HepG2 (cell line): ENCODE measurements at regions not wholly inside any gene's neighbourhood (a gene's known extent, or its start where the extent isn't known, plus 50 kb on each side); places are given as distances from the start of the nearest gene placed in this dataset.

Experiments
- ATAC-seq: fragments of 200-7000 bp; cut with Tn5 transposase; 3 replicates; pipeline ENCODE4 v1.9.1; 2020; ENCODE audit warnings: mild to moderate bottlenecking, moderate library complexity
- BruUV-seq: library from RNA; stranded (reverse); fragments of 400-500 nt; replicated peaks from 2 replicates; lab custom pipeline; 2021; lab: Mats Ljungman, UMichigan
- CTCF ChIA-PET: fragments of 300-600 bp; formaldehyde crosslinking; extraction: SDS; loops from one replicate; lab custom pipeline; 2021; ENCODE audit warnings: low total read pairs, inconsistent platforms, low intra/inter-chr PET ratio; lab: Yijun Ruan, JAX
- POLR2A ChIA-PET: fragments of 350-600 bp; sonication (Branson Sonifier 250); formaldehyde crosslinking; loops from one replicate; lab custom pipeline; 2020; ENCODE audit warnings: antibody characterized with exemption, inconsistent platforms; lab: Yijun Ruan, JAX
- DNase-seq: peaks from one replicate; pipeline ENCODE4 v3.0.0-alpha.2; 2015; ENCODE audit warnings: low spot score
- FAIRE-seq: peaks from 3 replicates; lab custom pipeline; 2011; peaks lifted over from hg19 to GRCh38; lab: Jason Lieb, UNC
- H2AFZ ChIP-seq: one replicate; pipeline ENCODE4 v1.6.1; 2011; ENCODE audit warnings: low read length, inconsistent platforms
- H3K27ac ChIP-seq: fragments of 300-600 bp; 3 replicates; pipeline ENCODE4 v1.8.0; 2011; ENCODE audit warnings: mixed run types, mild to moderate bottlenecking, mixed read lengths, low read length, inconsistent platforms; ENCODE audit not compliant: insufficient read depth; ENCODE audit errors: extremely low read length
- H3K27me3 ChIP-seq, 2 experiments: fragments of 200-600 bp in 1 of 2; 2 replicates in 1 of 2; 3 replicates in 1 of 2; pipeline versions ENCODE4 v1.6.0 to v1.8.0; 2011; ENCODE audit warnings: low read length in 2 of 2, mild to moderate bottlenecking in 2 of 2, moderate library complexity in 2 of 2, inconsistent platforms in 1 of 2; ENCODE audit not compliant: insufficient read depth in 2 of 2, control insufficient read depth in 1 of 2
- H3K36me3 ChIP-seq, 2 experiments: fragments of 200-600 bp in 1 of 2; replicated peaks in 1 of 2; 2 replicates in 1 of 2; 3 replicates in 1 of 2; pipeline versions ENCODE4 v1.5.1 to v1.8.0; 2011; ENCODE audit warnings: low read length in 2 of 2, inconsistent platforms in 1 of 2; ENCODE audit not compliant: insufficient read depth in 2 of 2, control insufficient read depth in 1 of 2
- H3K4me1 ChIP-seq: 2 replicates; pipeline ENCODE4 v1.5.1; 2012; ENCODE audit warnings: low read length, inconsistent platforms; ENCODE audit not compliant: insufficient read depth
- H3K4me2 ChIP-seq: 2 replicates; pipeline ENCODE4 v1.6.0; 2011; ENCODE audit warnings: low read depth, low read length, inconsistent platforms
- H3K4me3 ChIP-seq, 3 experiments: fragments of 200-600 bp in 1 of 3; sonication (generic), shearing (Covaris generic) in 1 of 3; replicated peaks in 1 of 3; 2 replicates each; pipeline ENCODE4 v1.5.1; 2011 to 2016; ENCODE audit warnings: low read length in 3 of 3, inconsistent platforms in 2 of 3, low read depth in 2 of 3, mild to moderate bottlenecking in 2 of 3, control low read depth in 1 of 3, mixed read lengths in 1 of 3; ENCODE audit not compliant: insufficient read depth in 1 of 3
- H3K79me2 ChIP-seq: one replicate; pipeline ENCODE4 v1.6.1; 2011; ENCODE audit warnings: low read length, inconsistent platforms; ENCODE audit not compliant: insufficient read depth
- H3K9ac ChIP-seq: 2 replicates; pipeline ENCODE4 v1.6.0; 2011; ENCODE audit warnings: mild to moderate bottlenecking, low read depth, low read length, inconsistent platforms; ENCODE audit not compliant: insufficient read depth
- H3K9me3 ChIP-seq: 2 replicates; pipeline ENCODE4 v1.5.1; 2012; ENCODE audit warnings: mild to moderate bottlenecking, low read length
- H4K20me1 ChIP-seq: 2 replicates; pipeline ENCODE4 v1.6.0; 2011; ENCODE audit warnings: inconsistent platforms, mild to moderate bottlenecking, low read length, moderate library complexity; ENCODE audit not compliant: insufficient read depth
- AKAP8 ChIP-seq: sonication (generic); formaldehyde crosslinking; IDR thresholded peaks from 2 replicates; pipeline ENCODE4 v1.5.1; 2020; ENCODE audit warnings: mild to moderate bottlenecking, missing genetic modification reagents
- ATF7 ChIP-seq, 2 experiments: fragments of 450-650 bp in 1 of 2; sonication (generic) in 1 of 2; formaldehyde crosslinking in 1 of 2; IDR thresholded peaks; 2 replicates each; pipeline versions ENCODE4 v1.4.0 to v1.6.1; 2016 to 2020; ENCODE audit warnings: antibody characterized with exemption in 1 of 2, mild to moderate bottlenecking in 1 of 2, missing genetic modification reagents in 1 of 2
- FOXM1 ChIP-seq: sonication (generic); formaldehyde crosslinking; IDR thresholded peaks from 2 replicates; pipeline ENCODE4 v1.5.0; 2020; ENCODE audit warnings: missing genetic modification reagents
- MAX ChIP-seq: IDR thresholded peaks from 2 replicates; pipeline ENCODE4 v1.6.1; 2012; ENCODE audit warnings: inconsistent platforms
- MXD3 ChIP-seq: IDR thresholded peaks from 2 replicates; pipeline ENCODE4 v1.6.1; 2016; ENCODE audit warnings: mild to moderate bottlenecking, missing biosample characterization, missing genetic modification reagents
- NFKBIZ ChIP-seq: IDR thresholded peaks from 2 replicates; pipeline ENCODE4 v1.6.1; 2018; ENCODE audit warnings: missing genetic modification reagents, missing compliant biosample characterization
- SALL2 ChIP-seq: sonication (generic); formaldehyde crosslinking; IDR thresholded peaks from 2 replicates; pipeline ENCODE4 v1.8.1; 2023; ENCODE audit warnings: mild to moderate bottlenecking, missing genetic modification reagents, inconsistent platforms
- SKI ChIP-seq: fragments of 450-650 bp; IDR thresholded peaks from one replicate; pipeline ENCODE4 v1.6.1; 2018; ENCODE audit warnings: mild to moderate bottlenecking; ENCODE audit not compliant: partially characterized antibody
- ZNF101 ChIP-seq: sonication (generic); formaldehyde crosslinking; IDR thresholded peaks from 2 replicates; pipeline ENCODE4 v1.4.0; 2020; ENCODE audit warnings: mild to moderate bottlenecking, low read depth, missing genetic modification reagents, borderline replicate concordance
- ZNF543 ChIP-seq: sonication (generic); formaldehyde crosslinking; IDR thresholded peaks from 2 replicates; pipeline ENCODE4 v1.4.0; 2020; ENCODE audit warnings: mild to moderate bottlenecking, missing genetic modification reagents
- ZNF713 ChIP-seq: sonication (generic); formaldehyde crosslinking; IDR thresholded peaks from 2 replicates; pipeline ENCODE4 v1.4.0; 2020; ENCODE audit warnings: mild to moderate bottlenecking, missing genetic modification reagents
- ZNF75D ChIP-seq: sonication (generic); formaldehyde crosslinking; IDR thresholded peaks from 2 replicates; pipeline ENCODE4 v1.8.1; 2023; ENCODE audit warnings: missing genetic modification reagents, mild to moderate bottlenecking, borderline replicate concordance
- ZNF761 ChIP-seq: sonication (generic); formaldehyde crosslinking; conservative IDR thresholded peaks from 2 replicates; pipeline ENCODE4 v1.4.0; 2020; ENCODE audit warnings: mild to moderate bottlenecking, missing genetic modification reagents
- ZNF773 ChIP-seq: sonication (generic); formaldehyde crosslinking; IDR thresholded peaks from 2 replicates; pipeline ENCODE4 v1.4.0; 2020; ENCODE audit warnings: missing genetic modification reagents, borderline replicate concordance
- WGBS: methylation state at CpG from one replicate; pipeline ENCODE4 v1.1.6; 2017; ENCODE audit warnings: low lambda C conversion rate; 5-methylcytosine and 5-hydroxymethylcytosine counted together
- in situ Hi-C: cut with HindIII; loops from 2 replicates; pipeline ENCODE4 v1.10.0; 2017; ENCODE audit warnings: low pct_unique_long_range_greater_than_20kb; ENCODE audit not compliant: extremely low pct_ligation_motif_present
- intact Hi-C: fragments of 100-400 bp; cut with micrococcal nuclease; formaldehyde crosslinking; loops from one replicate; pipeline ENCODE4 v1.10.0; 2022; ENCODE audit not compliant: unreplicated experiment
- TF ChIP-seq, protein P1 (sequence below): sonication (generic); formaldehyde crosslinking; IDR thresholded peaks from 2 replicates; pipeline ENCODE4 v1.8.1; 2022; ENCODE audit warnings: mild to moderate bottlenecking, missing genetic modification reagents

DNA sequence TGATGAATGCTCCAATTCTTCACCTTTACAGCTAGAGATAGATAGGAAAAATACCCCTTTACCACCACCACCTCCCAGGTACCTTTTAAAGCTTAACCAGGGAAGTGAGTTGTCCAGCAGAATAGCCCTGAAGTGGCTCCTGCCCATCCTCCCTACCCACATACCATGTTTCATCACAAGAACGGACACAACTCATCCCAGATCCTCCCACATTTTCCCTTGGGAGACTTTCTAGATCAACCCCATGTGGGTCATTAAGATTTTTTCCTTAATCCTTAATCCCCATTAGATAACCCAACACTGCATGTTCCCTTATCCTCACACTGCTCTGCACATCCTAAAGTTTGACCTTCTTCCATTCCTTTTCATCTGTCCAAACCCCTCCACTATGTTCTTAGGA, 69.3 kb downstream of the CHST2 start:
- H2AFZ ChIP-seq: no peak overlapping the region
- intact Hi-C loops (no loop called here), in situ Hi-C loops (no loop called here)
- H3K9me3 ChIP-seq: no peaks in the 10 kb centered on the region
- FAIRE-seq (no peak), DNase-seq (no peak), ATAC-seq (no peak)
- H4K20me1 ChIP-seq: no peaks in the 10 kb centered on the region
- no peak overlapping the region for H3K27ac ChIP-seq
- ChIA-PET CTCF (no interaction called here), POLR2A (no interaction called here)
- 0% methylated on average over 1 of the region's 1 CpG for WGBS
- no TSS peak for BruUV-seq
- no peaks in the 10 kb centered on the region for H3K79me2 ChIP-seq
- H3K36me3 ChIP-seq: no peaks in the 10 kb centered on the region
- no peak overlapping the region for H3K9ac ChIP-seq
- H3K4me3 ChIP-seq: no peak overlapping the region
- no peaks in the 10 kb centered on the region for H3K27me3 ChIP-seq
- no peaks in the 10 kb centered on the region for H3K4me1 ChIP-seq
- TF ChIP-seq SKI: no peak
- TF ChIP-seq SALL2 (CRISPR knock-in tag): no peak
- TF ChIP-seq NFKBIZ: no peak
- no peak overlapping the region for H3K4me2 ChIP-seq

- WGBS: 39% methylated on average over 3 of the region's 3 CpGs
- in situ Hi-C loops: no loop called here
- ATAC-seq (no peak), FAIRE-seq (no peak), DNase-seq (no peak)
- Histone ChIP-seq H3K79me2 (no peaks in the 10 kb centered on the region), H4K20me1 (no peaks in the 10 kb centered on the region), H2AFZ (no peak overlapping the region), H3K9ac (no peak overlapping the region), H3K4me3 (no peak overlapping the region), H3K36me3 (no peaks in the 10 kb centered on the region), H3K4me1 (no peaks in the 10 kb centered on the region), H3K27ac (no peak overlapping the region), H3K9me3 (no peaks in the 10 kb centered on the region), H3K27me3 (no peaks in the 10 kb centered on the region), H3K4me2 (no peak overlapping the region)
- ChIA-PET CTCF (no interaction called here), POLR2A (no interaction called here)
- intact Hi-C loops: no loop called here
- no TSS peak for BruUV-seq
- no peak for TF ChIP-seq ZNF75D (CRISPR knock-in tag)
- no peak for TF ChIP-seq ZNF101 (CRISPR knock-in tag)
- no peak for TF ChIP-seq ZNF543 (CRISPR knock-in tag)
- no peak for TF ChIP-seq ZNF761 (CRISPR knock-in tag)
- TF ChIP-seq MAX: no peak
- TF ChIP-seq MXD3 (CRISPR knock-in tag): no peak
- no peak for TF ChIP-seq AKAP8 (CRISPR knock-in tag)
- TF ChIP-seq, protein P1, sequence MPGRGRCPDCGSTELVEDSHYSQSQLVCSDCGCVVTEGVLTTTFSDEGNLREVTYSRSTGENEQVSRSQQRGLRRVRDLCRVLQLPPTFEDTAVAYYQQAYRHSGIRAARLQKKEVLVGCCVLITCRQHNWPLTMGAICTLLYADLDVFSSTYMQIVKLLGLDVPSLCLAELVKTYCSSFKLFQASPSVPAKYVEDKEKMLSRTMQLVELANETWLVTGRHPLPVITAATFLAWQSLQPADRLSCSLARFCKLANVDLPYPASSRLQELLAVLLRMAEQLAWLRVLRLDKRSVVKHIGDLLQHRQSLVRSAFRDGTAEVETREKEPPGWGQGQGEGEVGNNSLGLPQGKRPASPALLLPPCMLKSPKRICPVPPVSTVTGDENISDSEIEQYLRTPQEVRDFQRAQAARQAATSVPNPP (CRISPR knock-in tag): no peak
- no peak for TF ChIP-seq ATF7 (IDR thresholded peaks at IDR 0.05)
- TF ChIP-seq ATF7 (CRISPR knock-in tag; IDR thresholded peaks at IDR 0.05): no peak
- TF ChIP-seq ZNF773 (CRISPR knock-in tag): no peak
- TF ChIP-seq ZNF713 (CRISPR knock-in tag): no peak
- no peak for TF ChIP-seq FOXM1 (CRISPR knock-in tag)
These were observed 70.5 kb downstream of the CHST2 start for GRCh38 chr3:143190101-143190500.
